Putamen (tissue), 1 donor: ENCODE measurements at regions not wholly inside any gene's neighbourhood (a gene's known extent, or its start where the extent isn't known, plus 50 kb on each side); places are given as distances from the start of the nearest gene placed in this dataset.

Experiments
- DNase-seq: peaks from one replicate; pipeline ENCODE4 v3.0.0-alpha.2; 2016; ENCODE audit warnings: low spot score

GRCh38 chr11:29781268-29781667, 235.6 kb downstream of the KCNA4 start:
- DNase-seq: peak; percentile 45

GRCh38 chr11:29780756-29781155, 236.1 kb downstream of the KCNA4 start:
- DNase-seq: peak; percentile 82

- peak; percentile 83 for DNase-seq
These were observed 243.1 kb downstream of the KCNA4 start for GRCh38 chr11:29773656-29774264.

GRCh38 chr11:29756871-29757270, 260.0 kb downstream of the KCNA4 start:
- no peak for DNase-seq

- DNase-seq: no peak
These were observed 261.4 kb downstream of the KCNA4 start for GRCh38 chr11:29755474-29755873.

- peak; percentile 70 for DNase-seq
These were observed 265.2 kb downstream of the KCNA4 start for GRCh38 chr11:29751618-29752017.

GRCh38 chr11:29750392-29750791, 266.4 kb downstream of the KCNA4 start:
- no peak for DNase-seq

GRCh38 chr11:29734287-29734686, 282.5 kb downstream of the KCNA4 start:
- DNase-seq: no peak

GRCh38 chr11:29713831-29714320, 303.0 kb downstream of the KCNA4 start:
- no peak for DNase-seq

- no peak for DNase-seq
These were observed 304.2 kb downstream of the KCNA4 start for GRCh38 chr11:29712616-29713015.

GRCh38 chr11:29707924-29708323, 308.9 kb downstream of the KCNA4 start:
- no peak for DNase-seq

GRCh38 chr11:29685361-29685760, 331.5 kb downstream of the KCNA4 start:
- DNase-seq: no peak

- DNase-seq: no peak
These were observed 334.0 kb downstream of the KCNA4 start for GRCh38 chr11:29682856-29683255.

GRCh38 chr11:29679996-29680395, 336.8 kb downstream of the KCNA4 start:
- no peak for DNase-seq

- DNase-seq: no peak
These were observed 339.8 kb downstream of the KCNA4 start for GRCh38 chr11:29676993-29677392.

- DNase-seq: no peak
These were observed 347.5 kb downstream of the KCNA4 start for GRCh38 chr11:29669310-29669709.

- DNase-seq: no peak
These were observed 359.1 kb downstream of the KCNA4 start for GRCh38 chr11:29657709-29658108.

- DNase-seq: no peak
These were observed 360.2 kb downstream of the KCNA4 start for GRCh38 chr11:29656597-29656996.

- no peak for DNase-seq
These were observed 371.5 kb downstream of the KCNA4 start for GRCh38 chr11:29645373-29645772.

GRCh38 chr11:29641201-29641600, 375.6 kb downstream of the KCNA4 start:
- DNase-seq: peak; percentile 53

- no peak for DNase-seq
These were observed 382.1 kb downstream of the KCNA4 start for GRCh38 chr11:29634744-29635143.

- no peak for DNase-seq
These were observed 382.6 kb downstream of the KCNA4 start for GRCh38 chr11:29634244-29634643.

GRCh38 chr11:29629286-29629685, 387.5 kb downstream of the KCNA4 start:
- no peak for DNase-seq

- DNase-seq: no peak
These were observed 388.2 kb downstream of the KCNA4 start for GRCh38 chr11:29628609-29629008.
